HCT116 (cell line): ENCODE measurements at regions not wholly inside any gene's neighbourhood (a gene's known extent, or its start where the extent isn't known, plus 50 kb on each side); places are given as distances from the start of the nearest gene placed in this dataset.

ENCODE experiments used
- ATAC-seq: fragments of 200-7000 bp; cut with Tn5 transposase; 2 replicates; pipeline ENCODE4 v1.9.1; 2020; ENCODE audit warnings: mild to moderate bottlenecking, moderate library complexity
- BruUV-seq: library from RNA; stranded (reverse); fragments of 400-500 nt; replicated peaks from 2 replicates; lab custom pipeline; 2021; lab: Mats Ljungman, UMichigan
- CTCF ChIA-PET: fragments of 300-600 bp; sonication (Branson Sonifier 250); formaldehyde crosslinking; loops from one replicate; lab custom pipeline; 2021; ENCODE audit warnings: antibody characterized with exemption; lab: Charles Lee
- POLR2A ChIA-PET: fragments of 300-600, 350-600 bp; sonication (Branson Sonifier 250); formaldehyde crosslinking; loops from one replicate; lab custom pipeline; 2021; ENCODE audit warnings: antibody characterized with exemption; lab: Charles Lee
- RAD21 ChIA-PET, 2 experiments: fragments of 300-600 bp; sonication (Branson Sonifier 250); formaldehyde crosslinking; loops; one replicate each; lab custom pipeline; 2023; ENCODE audit warnings: low total read pairs in 2 of 2; ENCODE audit not compliant: uncharacterized antibody in 2 of 2, unreplicated experiment in 2 of 2, low non-redundant PET in 1 of 2; lab: Charles Lee
- DNase-seq: peaks from one replicate; pipeline ENCODE4 v3.0.0-alpha.2; 2010; ENCODE audit warnings: low read depth, low spot score
- H2AFZ ChIP-seq: fragments of 200-600 bp; shearing (Covaris generic), sonication (generic); 2 replicates; pipeline ENCODE4 v1.6.1; 2017; ENCODE audit warnings: low read depth, mixed run types, mixed read lengths, antibody characterized with exemption, low read length; ENCODE audit not compliant: poor library complexity, severe bottlenecking
- H3K27ac ChIP-seq: 2 replicates; pipeline ENCODE4 v1.5.1; 2012; ENCODE audit warnings: low read depth, low read length
- H3K27me3 ChIP-seq: fragments of 200-600 bp; sonication (generic); 2 replicates; pipeline ENCODE4 v1.6.1; 2016; ENCODE audit warnings: mixed run types, low read length, mixed read lengths; ENCODE audit not compliant: insufficient read depth
- H3K36me3 ChIP-seq, 2 experiments: fragments of 200-500 bp in 1 of 2; fragments of 200-600 bp in 1 of 2; sonication (Bioruptor generic) in 1 of 2; sonication (generic) in 1 of 2; 2 replicates each; pipeline versions ENCODE4 v1.5.1 to v1.6.1; 2014 to 2016; ENCODE audit warnings: low read length in 2 of 2, inconsistent platforms in 1 of 2, mixed read lengths in 1 of 2, mixed run types in 1 of 2; ENCODE audit not compliant: insufficient read depth in 2 of 2, control insufficient read depth in 1 of 2
- H3K4me1 ChIP-seq, 2 experiments: fragments of 200-600 bp in 1 of 2; sonication (generic) in 1 of 2; 2 replicates each; pipeline versions ENCODE4 v1.5.1 to v1.6.1; 2012 to 2017; ENCODE audit warnings: low read length in 2 of 2, inconsistent platforms in 1 of 2, mild to moderate bottlenecking in 1 of 2, mixed read lengths in 1 of 2, mixed run types in 1 of 2, moderate library complexity in 1 of 2; ENCODE audit not compliant: insufficient read depth in 2 of 2, control insufficient read depth in 1 of 2
- H3K4me2 ChIP-seq: fragments of 200-600 bp; sonication (generic); 2 replicates; pipeline ENCODE4 v1.6.1; 2017; ENCODE audit warnings: mixed run types, low read length, mixed read lengths
- H3K4me3 ChIP-seq, 2 experiments: fragments of 200-600 bp in 1 of 2; sonication (generic) in 1 of 2; replicated peaks in 1 of 2; 2 replicates each; pipeline ENCODE4 v1.5.1; 2011 to 2016; ENCODE audit warnings: low read length in 2 of 2, control low read depth in 1 of 2, low read depth in 1 of 2, mild to moderate bottlenecking in 1 of 2, mixed read lengths in 1 of 2, mixed run types in 1 of 2
- H3K79me2 ChIP-seq: fragments of 200-600 bp; sonication (generic); 2 replicates; pipeline ENCODE4 v1.6.1; 2017; ENCODE audit warnings: mild to moderate bottlenecking, mixed run types, low read length, moderate library complexity, mixed read lengths; ENCODE audit not compliant: insufficient read depth
- H3K9ac ChIP-seq: fragments of 200-600 bp; sonication (generic); 2 replicates; pipeline ENCODE4 v1.6.1; 2016; ENCODE audit warnings: low read length, mixed read lengths
- H3K9me2 ChIP-seq: fragments of 200-600 bp; sonication (generic), shearing (Covaris generic); 2 replicates; pipeline ENCODE4 v1.6.1; 2017; ENCODE audit warnings: mixed run types, mild to moderate bottlenecking, moderate library complexity; ENCODE audit not compliant: insufficient read depth
- H3K9me3 ChIP-seq, 2 experiments: fragments of 200-500 bp in 1 of 2; fragments of 200-600 bp in 1 of 2; sonication (Bioruptor generic) in 1 of 2; sonication (generic) in 1 of 2; 2 replicates each; pipeline ENCODE4 v1.6.1; 2014 to 2017; ENCODE audit warnings: low read length in 2 of 2, mixed read lengths in 2 of 2, inconsistent platforms in 1 of 2, low read depth in 1 of 2, mild to moderate bottlenecking in 1 of 2, mixed run types in 1 of 2, moderate library complexity in 1 of 2; ENCODE audit not compliant: control insufficient read depth in 1 of 2, insufficient read depth in 1 of 2
- H4K20me1 ChIP-seq: fragments of 200-600 bp; sonication (generic), shearing (Covaris generic); 2 replicates; pipeline ENCODE4 v1.6.1; 2017; ENCODE audit warnings: mixed run types, mild to moderate bottlenecking, moderate library complexity; ENCODE audit not compliant: insufficient read depth
- CTCF ChIP-seq, 3 experiments: fragments of 200-600 bp in 1 of 3; sonication (generic) in 1 of 3; IDR thresholded peaks in 2 of 3; conservative IDR thresholded peaks in 1 of 3; 2 replicates each; pipeline ENCODE4 v1.5.1; 2012 to 2017; ENCODE audit warnings: low read depth in 2 of 3, low read length in 2 of 3, antibody characterized with exemption in 1 of 3, borderline replicate concordance in 1 of 3, control low read depth in 1 of 3, mild to moderate bottlenecking in 1 of 3, mixed read lengths in 1 of 3, mixed run types in 1 of 3, moderate library complexity in 1 of 3; ENCODE audit not compliant: insufficient read depth in 1 of 3
- EGR1 ChIP-seq: IDR thresholded peaks from 2 replicates; pipeline ENCODE4 v1.6.1; 2012; ENCODE audit warnings: low read depth
- EZH2 ChIP-seq: fragments of 200-600 bp; sonication (generic); IDR thresholded peaks from 2 replicates; pipeline ENCODE4 v1.6.1; 2017; ENCODE audit warnings: antibody characterized with exemption, mixed run types
- EZH2phosphoT487 ChIP-seq: fragments of 200-600 bp; IDR thresholded peaks from 2 replicates; pipeline ENCODE4 v1.6.1; 2018; ENCODE audit warnings: antibody characterized with exemption, borderline replicate concordance
- FOSL1 ChIP-seq: IDR thresholded peaks from 2 replicates; pipeline ENCODE4 v1.6.1; 2012; ENCODE audit warnings: low read depth
- POLR2A ChIP-seq: IDR thresholded peaks from 2 replicates; pipeline ENCODE4 v1.7.0; 2011; ENCODE audit warnings: borderline replicate concordance; ENCODE audit not compliant: insufficient read depth, insufficient read length; ENCODE audit errors: extremely low read depth
- RAD21 ChIP-seq: IDR thresholded peaks from 2 replicates; pipeline ENCODE4 v1.6.1; 2012; ENCODE audit warnings: low read depth, mild to moderate bottlenecking
- REST ChIP-seq: IDR thresholded peaks from 2 replicates; pipeline ENCODE4 v1.6.1; 2012; ENCODE audit warnings: low read depth
- SIN3A ChIP-seq: IDR thresholded peaks from 2 replicates; pipeline ENCODE4 v1.6.1; 2012; ENCODE audit warnings: low read depth
- SP1 ChIP-seq: IDR thresholded peaks from 2 replicates; pipeline ENCODE4 v1.6.1; 2012; ENCODE audit warnings: low read depth
- TCF7L2 ChIP-seq: IDR thresholded peaks from 2 replicates; pipeline ENCODE4 v1.7.0; 2011; ENCODE audit warnings: borderline replicate concordance, inconsistent platforms; ENCODE audit not compliant: insufficient read depth, insufficient read length; ENCODE audit errors: extremely low read depth
- YY1 ChIP-seq: IDR thresholded peaks from 2 replicates; pipeline ENCODE4 v1.6.1; 2011; ENCODE audit warnings: low read length, low read depth, moderate library complexity, mild to moderate bottlenecking; ENCODE audit not compliant: insufficient replicate concordance; ENCODE audit errors: extremely low read depth
- ZBTB33 ChIP-seq: IDR thresholded peaks from 2 replicates; pipeline ENCODE4 v1.6.1; 2011; ENCODE audit warnings: mild to moderate bottlenecking, low read length, moderate library complexity; ENCODE audit not compliant: insufficient replicate concordance; ENCODE audit errors: extremely low read depth
- intact Hi-C: fragments of 100-400 bp; cut with micrococcal nuclease; formaldehyde crosslinking; loops from 2 replicates; pipeline ENCODE4 v1.10.0; 2022

GRCh38 chr9:78783743-78784142, 486.8 kb downstream of the PSAT1 start:
- H3K4me3 ChIP-seq = no peak overlapping the region
- intact Hi-C loops = no loop called here
- H3K4me2 ChIP-seq = no peak overlapping the region
- no peak for DNase-seq
- H3K9me3 ChIP-seq = no peaks in the 10 kb centered on the region
- H3K27me3 ChIP-seq = no peaks in the 10 kb centered on the region
- H3K27ac ChIP-seq = no peak overlapping the region
- H3K9ac ChIP-seq = no peak overlapping the region
- TF ChIP-seq RAD21 = no peak
- TF ChIP-seq CTCF (IDR thresholded peaks at IDR 0.05 in 2 of 3, conservative IDR thresholded peaks at IDR 0.05 in 1 of 3; ENCODE audit: borderline replicate concordance in 1 of 3, insufficient read depth in 1 of 3, low read depth in 2 of 3, low read length in 2 of 3) = peak in 2 of 3 experiments; percentile 40 to 51; a peak in 3 of 6 replicates
- ChIA-PET RAD21 (no interaction called here), CTCF (no interaction called here), POLR2A (no interaction called here)
- H3K9me2 ChIP-seq = no peaks in the 10 kb centered on the region
- peak; percentile 57; the same call in 1 of the 2 replicates for ATAC-seq
- no TSS peak for BruUV-seq
- no peaks in the 10 kb centered on the region for H3K36me3 ChIP-seq
- no peaks in the 10 kb centered on the region for H3K4me1 ChIP-seq
- no peaks in the 10 kb centered on the region for H4K20me1 ChIP-seq
- no peak overlapping the region for H2AFZ ChIP-seq
- H3K79me2 ChIP-seq = no peaks in the 10 kb centered on the region

GRCh38 chr9:78786794-78787193, 489.9 kb downstream of the PSAT1 start:
- ATAC-seq = no peak
- Histone ChIP-seq H3K9me2 (no peaks in the 10 kb centered on the region), H3K9me3 (no peaks in the 10 kb centered on the region), H3K27ac (no peak overlapping the region), H3K4me1 (no peaks in the 10 kb centered on the region), H3K79me2 (no peaks in the 10 kb centered on the region), H3K4me3 (no peak overlapping the region), H3K9ac (no peak overlapping the region), H3K4me2 (no peak overlapping the region), H4K20me1 (no peaks in the 10 kb centered on the region), H2AFZ (no peak overlapping the region), H3K27me3 (no peaks in the 10 kb centered on the region), H3K36me3 (no peaks in the 10 kb centered on the region)
- intact Hi-C loops = no loop called here
- no peak for DNase-seq
- POLR2A ChIA-PET = no interaction called here
- CTCF ChIA-PET = no interaction called here
- BruUV-seq = no TSS peak
- RAD21 ChIA-PET = no interaction called here
- TF ChIP-seq ZBTB33 = no peak
- no peak for TF ChIP-seq POLR2A
- no peak for TF ChIP-seq RAD21
- no peak for TF ChIP-seq EZH2phosphoT487
- TF ChIP-seq SIN3A = no peak
- TF ChIP-seq SP1 = no peak
- TF ChIP-seq EGR1 = no peak
- no peak for TF ChIP-seq YY1
- no peak for TF ChIP-seq REST
- no peak for TF ChIP-seq TCF7L2
- TF ChIP-seq EZH2 = no peak
- no peak for TF ChIP-seq FOSL1
